Mesendoderm (in vitro differentiated cells): ENCODE measurements at regions not wholly inside any gene's neighbourhood (a gene's known extent, or its start where the extent isn't known, plus 50 kb on each side); places are given as distances from the start of the nearest gene placed in this dataset.

Experiments
- DNase-seq: peaks from one replicate; pipeline ENCODE4 v3.0.0; 2013
- H2AK5ac ChIP-seq: 2 replicates; pipeline ENCODE4 v1.6.1; 2013; ENCODE audit warnings: low read length, inconsistent platforms
- H2BK120ac ChIP-seq: 2 replicates; pipeline ENCODE4 v1.6.1; 2013; ENCODE audit warnings: low read depth, mild to moderate bottlenecking, low read length, moderate library complexity, mixed read lengths
- H2BK15ac ChIP-seq: replicated peaks from 2 replicates; pipeline ENCODE4 v1.6.1; 2013; ENCODE audit warnings: low read depth, mild to moderate bottlenecking, moderate library complexity
- H2BK5ac ChIP-seq: 2 replicates; pipeline ENCODE4 v1.6.1; 2013; ENCODE audit warnings: low read length, inconsistent platforms
- H3K18ac ChIP-seq: 2 replicates; pipeline ENCODE4 v1.6.1; 2013; ENCODE audit warnings: mild to moderate bottlenecking, low read length, mixed read lengths
- H3K23ac ChIP-seq: one replicate; pipeline ENCODE4 v1.6.1; 2013; ENCODE audit warnings: low read length
- H3K27ac ChIP-seq: 2 replicates; pipeline ENCODE4 v1.5.1; 2013; ENCODE audit warnings: low read depth, mild to moderate bottlenecking, inconsistent platforms, low read length, moderate library complexity
- H3K27me3 ChIP-seq: 2 replicates; pipeline ENCODE4 v1.6.1; 2013; ENCODE audit warnings: low read length, control low read depth, mild to moderate bottlenecking, inconsistent platforms; ENCODE audit not compliant: insufficient read depth, poor library complexity
- H3K36me3 ChIP-seq: 2 replicates; pipeline ENCODE4 v1.6.1; 2013; ENCODE audit warnings: low read length, inconsistent platforms; ENCODE audit not compliant: control insufficient read depth, insufficient read depth
- H3K4ac ChIP-seq: one replicate; pipeline ENCODE4 v1.6.1; 2013; ENCODE audit warnings: low read depth, mild to moderate bottlenecking, low read length, moderate library complexity
- H3K4me1 ChIP-seq: 2 replicates; pipeline ENCODE4 v1.6.1; 2013; ENCODE audit warnings: low read depth, low read length, inconsistent platforms; ENCODE audit not compliant: control insufficient read depth
- H3K4me2 ChIP-seq: 2 replicates; pipeline ENCODE4 v1.6.1; 2013; ENCODE audit warnings: low read length
- H3K4me3 ChIP-seq: 2 replicates; pipeline ENCODE4 v1.5.1; 2013; ENCODE audit warnings: mild to moderate bottlenecking, low read length
- H3K56ac ChIP-seq: one replicate; pipeline ENCODE4 v1.6.1; 2013; ENCODE audit warnings: low read length
- H3K79me1 ChIP-seq: 2 replicates; pipeline ENCODE4 v1.6.1; 2013; ENCODE audit warnings: low read length, inconsistent platforms
- H3K79me2 ChIP-seq: 2 replicates; pipeline ENCODE4 v1.6.1; 2013; ENCODE audit warnings: mild to moderate bottlenecking, low read length; ENCODE audit not compliant: control insufficient read depth, insufficient read depth
- H3K9ac ChIP-seq: 2 replicates; pipeline ENCODE4 v1.6.1; 2013; ENCODE audit warnings: low read length, inconsistent platforms
- H4K5ac ChIP-seq: one replicate; pipeline ENCODE4 v1.6.1; 2013; ENCODE audit warnings: low read length
- H4K8ac ChIP-seq: one replicate; pipeline ENCODE4 v1.6.1; 2013; ENCODE audit warnings: low read depth, mild to moderate bottlenecking, control low read depth, low read length, moderate library complexity
- WGBS: extraction: QIAGEN DNeasy Blood & Tissue Kit; methylation state at CpG from one replicate; pipeline ENCODE4 v1.1.7; 2013; ENCODE audit warnings: low lambda C conversion rate, missing lambda C conversion rate; ENCODE audit not compliant: insufficient coverage; ENCODE audit errors: extremely low coverage; 5-methylcytosine and 5-hydroxymethylcytosine counted together

DNA sequence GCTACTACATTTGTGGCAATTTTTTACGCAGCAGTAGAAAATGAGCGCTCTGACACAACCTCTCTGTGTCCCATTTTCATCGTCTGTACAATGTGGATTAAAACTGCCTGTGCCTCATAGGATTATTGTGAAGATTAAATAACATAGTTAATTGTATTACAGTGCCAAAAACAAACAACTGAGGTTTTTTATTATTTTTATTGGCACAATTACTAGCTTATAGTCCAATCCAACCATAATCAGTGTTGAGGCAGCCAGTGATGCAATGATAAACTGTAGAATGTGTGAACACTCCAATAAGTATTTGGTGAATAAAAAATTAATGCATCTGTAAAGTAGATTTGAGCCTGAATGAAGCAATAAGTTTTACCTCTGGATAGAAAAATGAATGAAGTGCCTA is 588.3 kb downstream of the DNAH5 start:
- Histone ChIP-seq H3K18ac (no peak overlapping the region), H3K4me3 (no peak overlapping the region), H3K4me1 (no peaks in the 10 kb centered on the region), H3K27ac (no peak overlapping the region), H4K5ac (no peak overlapping the region), H3K23ac (no peak overlapping the region), H2BK15ac (no peak overlapping the region), H3K9ac (no peak overlapping the region), H3K27me3 (no peaks in the 10 kb centered on the region), H3K56ac (no peak overlapping the region), H3K79me2 (no peaks in the 10 kb centered on the region), H3K36me3 (no peaks in the 10 kb centered on the region), H2AK5ac (no peak overlapping the region), H3K4me2 (no peak overlapping the region), H3K79me1 (no peaks in the 10 kb centered on the region), H2BK5ac (no peak overlapping the region), H4K8ac (no peak overlapping the region), H3K4ac (no peak overlapping the region), H2BK120ac (no peak overlapping the region)
- WGBS, result no CpG with 5 or more reads among the region's 3 CpGs
- no peak for DNase-seq

GRCh38 chr5:13354611-13355010 is 589.9 kb downstream of the DNAH5 start:
- Histone ChIP-seq H3K4me1 (no peaks in the 10 kb centered on the region), H3K27ac (no peak overlapping the region), H3K36me3 (no peaks in the 10 kb centered on the region), H3K4ac (no peak overlapping the region), H3K56ac (no peak overlapping the region), H3K4me3 (no peak overlapping the region), H2BK15ac (no peak overlapping the region), H3K18ac (no peak overlapping the region), H3K9ac (no peak overlapping the region), H3K4me2 (no peak overlapping the region), H2BK5ac (no peak overlapping the region), H4K5ac (no peak overlapping the region), H3K79me1 (no peaks in the 10 kb centered on the region), H3K23ac (no peak overlapping the region), H2BK120ac (no peak overlapping the region), H3K27me3 (no peaks in the 10 kb centered on the region), H3K79me2 (no peaks in the 10 kb centered on the region), H4K8ac (no peak overlapping the region), H2AK5ac (no peak overlapping the region)
- DNase-seq, result no peak
- no CpG with 5 or more reads among the region's 2 CpGs for WGBS

- DNase-seq, result no peak
- no peak overlapping the region for H3K4ac ChIP-seq
- H3K9ac ChIP-seq, result no peak overlapping the region
- no peak overlapping the region for H3K23ac ChIP-seq
- no CpG with 5 or more reads among the region's 2 CpGs for WGBS
- H2BK5ac ChIP-seq, result no peak overlapping the region
- H3K18ac ChIP-seq, result no peak overlapping the region
- no peaks in the 10 kb centered on the region for H3K36me3 ChIP-seq
- no peak overlapping the region for H3K4me3 ChIP-seq
- no peak overlapping the region for H2BK120ac ChIP-seq
- H3K79me1 ChIP-seq, result no peaks in the 10 kb centered on the region
- H4K5ac ChIP-seq, result no peak overlapping the region
- no peak overlapping the region for H3K56ac ChIP-seq
- no peak overlapping the region for H4K8ac ChIP-seq
- H3K27me3 ChIP-seq, result no peaks in the 10 kb centered on the region
- no peak overlapping the region for H2AK5ac ChIP-seq
- no peak overlapping the region for H3K4me2 ChIP-seq
- H3K27ac ChIP-seq, result no peak overlapping the region
- H3K4me1 ChIP-seq, result no peaks in the 10 kb centered on the region
- no peak overlapping the region for H2BK15ac ChIP-seq
- H3K79me2 ChIP-seq, result no peaks in the 10 kb centered on the region
Measured at GRCh38 chr5:13350767-13351166, 593.7 kb downstream of the DNAH5 start.

DNA sequence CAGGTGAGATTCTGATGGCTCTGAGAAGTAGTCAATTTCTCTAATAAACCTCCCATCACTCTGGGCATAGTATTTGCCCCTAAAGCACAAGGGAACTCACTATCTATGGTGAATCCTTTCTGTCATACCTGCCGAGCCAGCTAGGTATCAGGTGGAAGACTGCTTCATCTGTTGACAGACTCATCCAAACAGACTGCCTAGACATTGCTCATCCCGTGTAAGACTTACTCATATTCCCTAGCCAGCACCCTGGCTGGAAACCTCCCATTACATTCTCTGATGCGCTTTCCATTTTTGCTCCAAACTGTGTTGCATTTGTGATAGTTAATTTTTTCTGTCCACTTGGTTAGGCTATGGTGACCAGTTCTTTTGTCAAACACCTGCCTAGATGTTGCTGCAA is 595.9 kb downstream of the DNAH5 start:
- no peak overlapping the region for H3K4me2 ChIP-seq
- H3K9ac ChIP-seq, result no peak overlapping the region
- H3K18ac ChIP-seq, result no peak overlapping the region
- H3K4me3 ChIP-seq, result no peak overlapping the region
- DNase-seq, result no peak
- no peak overlapping the region for H3K4ac ChIP-seq
- no peak overlapping the region for H2BK120ac ChIP-seq
- no peaks in the 10 kb centered on the region for H3K36me3 ChIP-seq
- no peak overlapping the region for H4K5ac ChIP-seq
- H2AK5ac ChIP-seq, result no peak overlapping the region
- H3K27me3 ChIP-seq, result no peaks in the 10 kb centered on the region
- H3K79me1 ChIP-seq, result no peaks in the 10 kb centered on the region
- H3K23ac ChIP-seq, result no peak overlapping the region
- no peak overlapping the region for H3K56ac ChIP-seq
- H3K4me1 ChIP-seq, result no peaks in the 10 kb centered on the region
- H3K27ac ChIP-seq, result no peak overlapping the region
- H2BK15ac ChIP-seq, result no peak overlapping the region
- no peaks in the 10 kb centered on the region for H3K79me2 ChIP-seq
- no peak overlapping the region for H4K8ac ChIP-seq
- H2BK5ac ChIP-seq, result no peak overlapping the region
- WGBS, result no CpG with 5 or more reads among the region's 3 CpGs

DNA sequence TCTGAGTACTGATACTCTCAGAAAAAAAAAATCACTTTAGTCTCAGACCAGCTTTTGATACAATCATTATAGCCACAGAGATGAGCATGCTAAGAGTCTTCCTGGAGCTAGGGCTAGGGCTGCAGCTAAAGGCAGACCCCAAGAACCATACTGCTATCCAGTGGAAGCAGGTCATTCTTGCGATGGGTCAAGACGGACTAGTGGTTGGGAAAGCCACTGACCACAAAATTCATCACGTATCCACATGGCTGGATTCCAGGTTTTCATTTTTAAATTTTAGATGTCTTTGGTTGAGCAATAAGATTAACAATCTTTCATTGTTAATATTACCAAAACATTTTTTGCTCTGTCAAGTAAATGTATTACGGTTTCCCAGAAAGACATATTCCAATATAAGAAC is 598.1 kb downstream of the DNAH5 start:
- H2BK15ac ChIP-seq, result no peak overlapping the region
- H3K27ac ChIP-seq, result no peak overlapping the region
- DNase-seq, result no peak
- H3K27me3 ChIP-seq, result no peaks in the 10 kb centered on the region
- H4K5ac ChIP-seq, result no peak overlapping the region
- WGBS, result no CpG with 5 or more reads among the region's 4 CpGs
- H3K4me3 ChIP-seq, result no peak overlapping the region
- H3K18ac ChIP-seq, result no peak overlapping the region
- H3K79me2 ChIP-seq, result no peaks in the 10 kb centered on the region
- no peak overlapping the region for H4K8ac ChIP-seq
- no peak overlapping the region for H2BK5ac ChIP-seq
- H3K23ac ChIP-seq, result no peak overlapping the region
- H3K4ac ChIP-seq, result no peak overlapping the region
- no peak overlapping the region for H3K56ac ChIP-seq
- H3K79me1 ChIP-seq, result no peaks in the 10 kb centered on the region
- no peaks in the 10 kb centered on the region for H3K4me1 ChIP-seq
- H2BK120ac ChIP-seq, result no peak overlapping the region
- no peak overlapping the region for H3K4me2 ChIP-seq
- H3K36me3 ChIP-seq, result no peaks in the 10 kb centered on the region
- no peak overlapping the region for H3K9ac ChIP-seq
- H2AK5ac ChIP-seq, result no peak overlapping the region

GRCh38 chr5:13339093-13339492 is 605.4 kb downstream of the DNAH5 start:
- no peak overlapping the region for H3K27ac ChIP-seq
- H3K79me1 ChIP-seq, result no peaks in the 10 kb centered on the region
- no CpG with 5 or more reads among the region's 1 CpG for WGBS
- no peaks in the 10 kb centered on the region for H3K27me3 ChIP-seq
- H3K4me3 ChIP-seq, result no peak overlapping the region
- no peak overlapping the region for H3K4me2 ChIP-seq
- no peak overlapping the region for H2AK5ac ChIP-seq
- H3K4me1 ChIP-seq, result no peaks in the 10 kb centered on the region
- H3K23ac ChIP-seq, result no peak overlapping the region
- no peak for DNase-seq
- no peak overlapping the region for H2BK5ac ChIP-seq
- H4K8ac ChIP-seq, result no peak overlapping the region
- no peak overlapping the region for H3K4ac ChIP-seq
- H3K56ac ChIP-seq, result no peak overlapping the region
- no peak overlapping the region for H2BK120ac ChIP-seq
- no peaks in the 10 kb centered on the region for H3K79me2 ChIP-seq
- H3K9ac ChIP-seq, result no peak overlapping the region
- H3K36me3 ChIP-seq, result no peaks in the 10 kb centered on the region
- no peak overlapping the region for H2BK15ac ChIP-seq
- H4K5ac ChIP-seq, result no peak overlapping the region
- no peak overlapping the region for H3K18ac ChIP-seq
